ENCODE measurements at regions not wholly inside any gene's neighbourhood (a gene's known extent, or its start where the extent isn't known, plus 50 kb on each side); places are given as distances from the start of the nearest gene placed in this dataset.

DNA sequence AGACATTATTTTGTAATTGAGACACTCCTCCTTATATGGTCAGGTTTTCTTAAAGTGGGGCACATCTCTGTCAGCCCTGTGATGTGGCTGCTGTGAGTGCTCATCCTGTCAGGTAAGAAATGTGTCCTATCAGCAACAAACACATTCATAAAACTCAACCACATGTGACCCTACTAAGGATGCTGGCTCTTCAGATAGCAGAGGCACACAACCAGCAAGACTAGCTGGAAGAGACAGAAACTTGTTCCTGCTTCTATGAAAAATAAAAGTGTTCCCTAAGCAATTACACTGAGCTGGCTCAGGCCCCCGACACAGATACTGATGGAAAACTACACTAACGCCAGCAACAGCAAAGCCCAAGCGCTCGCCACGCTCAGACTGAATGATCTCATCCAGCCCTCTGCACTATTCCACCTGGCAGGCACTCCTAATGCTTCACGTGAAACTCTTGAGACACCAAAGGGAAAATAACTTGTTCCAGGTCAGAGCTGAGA lies 49.8 kb upstream of the CYP2D6 start:
- DNase-seq = no peak
- 72 to 83% (median 79%) methylated on average over 6 of the region's 6 CpGs for WGBS, 5 donors
- H3K4me1 ChIP-seq = peaks cover 0 to 65% (median 13%) of the 10 kb centered on the region in 6 donors
- H3K27ac ChIP-seq = peak overlapping the region in 4 of 8 donors; percentile 5 to 59 (median 41)
- peaks cover 0 to 44% (median 3%) of the 10 kb centered on the region in 6 donors for H3K36me3 ChIP-seq
- no peaks in the 10 kb centered on the region for H3K9me3 ChIP-seq
- TF ChIP-seq POLR2A (IDR thresholded peaks at IDR 0.05) (no peak), POLR2AphosphoS5 (IDR thresholded peaks at IDR 0.05) (no peak)
- TF ChIP-seq, protein P1, sequence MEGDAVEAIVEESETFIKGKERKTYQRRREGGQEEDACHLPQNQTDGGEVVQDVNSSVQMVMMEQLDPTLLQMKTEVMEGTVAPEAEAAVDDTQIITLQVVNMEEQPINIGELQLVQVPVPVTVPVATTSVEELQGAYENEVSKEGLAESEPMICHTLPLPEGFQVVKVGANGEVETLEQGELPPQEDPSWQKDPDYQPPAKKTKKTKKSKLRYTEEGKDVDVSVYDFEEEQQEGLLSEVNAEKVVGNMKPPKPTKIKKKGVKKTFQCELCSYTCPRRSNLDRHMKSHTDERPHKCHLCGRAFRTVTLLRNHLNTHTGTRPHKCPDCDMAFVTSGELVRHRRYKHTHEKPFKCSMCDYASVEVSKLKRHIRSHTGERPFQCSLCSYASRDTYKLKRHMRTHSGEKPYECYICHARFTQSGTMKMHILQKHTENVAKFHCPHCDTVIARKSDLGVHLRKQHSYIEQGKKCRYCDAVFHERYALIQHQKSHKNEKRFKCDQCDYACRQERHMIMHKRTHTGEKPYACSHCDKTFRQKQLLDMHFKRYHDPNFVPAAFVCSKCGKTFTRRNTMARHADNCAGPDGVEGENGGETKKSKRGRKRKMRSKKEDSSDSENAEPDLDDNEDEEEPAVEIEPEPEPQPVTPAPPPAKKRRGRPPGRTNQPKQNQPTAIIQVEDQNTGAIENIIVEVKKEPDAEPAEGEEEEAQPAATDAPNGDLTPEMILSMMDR (IDR thresholded peaks at IDR 0.05 in 8 of 11, conservative IDR thresholded peaks at IDR 0.05 in 3 of 11) = no peak
- intact Hi-C loops (cut with DNase I; ENCODE audit: low total_unique reads) = no loop called here
- H3K4me3 ChIP-seq = no peak overlapping the region
- no peaks in the 10 kb centered on the region for H3K27me3 ChIP-seq (replicated peaks in 1 of 7)
